ENCODE measurements at regions not wholly inside any gene's neighbourhood (a gene's known extent, or its start where the extent isn't known, plus 50 kb on each side); places are given as distances from the start of the nearest gene placed in this dataset.

DNA sequence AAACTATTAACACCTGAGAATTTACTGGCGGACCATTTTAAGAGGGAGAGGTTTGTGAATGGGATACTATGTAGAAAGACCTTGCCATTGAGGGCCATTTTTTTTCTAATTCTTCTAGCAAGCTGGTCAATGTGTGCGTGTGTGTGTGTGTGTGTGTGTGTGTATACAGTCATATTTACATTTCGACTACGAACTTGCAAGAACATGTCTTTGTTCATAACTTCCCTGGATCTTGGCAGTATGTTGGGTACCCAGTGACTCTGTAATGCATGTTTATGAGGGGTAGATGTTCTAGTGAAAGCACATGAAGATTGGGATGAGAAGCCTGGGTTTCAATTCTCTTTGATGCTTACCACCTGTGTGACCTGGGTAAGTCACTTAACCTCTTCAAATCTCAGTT lies 133.6 kb downstream of the UBE2E3 start:
- H3K9me3 Mint-ChIP-seq (ENCODE audit: unreplicated experiment), result no peaks in the 10 kb centered on the region
- H3K27me3 Mint-ChIP-seq (ENCODE audit: unreplicated experiment), result no peaks in the 10 kb centered on the region
- H3K27ac Mint-ChIP-seq (ENCODE audit: unreplicated experiment), result no peak overlapping the region
- TF ChIP-seq, protein P1, sequence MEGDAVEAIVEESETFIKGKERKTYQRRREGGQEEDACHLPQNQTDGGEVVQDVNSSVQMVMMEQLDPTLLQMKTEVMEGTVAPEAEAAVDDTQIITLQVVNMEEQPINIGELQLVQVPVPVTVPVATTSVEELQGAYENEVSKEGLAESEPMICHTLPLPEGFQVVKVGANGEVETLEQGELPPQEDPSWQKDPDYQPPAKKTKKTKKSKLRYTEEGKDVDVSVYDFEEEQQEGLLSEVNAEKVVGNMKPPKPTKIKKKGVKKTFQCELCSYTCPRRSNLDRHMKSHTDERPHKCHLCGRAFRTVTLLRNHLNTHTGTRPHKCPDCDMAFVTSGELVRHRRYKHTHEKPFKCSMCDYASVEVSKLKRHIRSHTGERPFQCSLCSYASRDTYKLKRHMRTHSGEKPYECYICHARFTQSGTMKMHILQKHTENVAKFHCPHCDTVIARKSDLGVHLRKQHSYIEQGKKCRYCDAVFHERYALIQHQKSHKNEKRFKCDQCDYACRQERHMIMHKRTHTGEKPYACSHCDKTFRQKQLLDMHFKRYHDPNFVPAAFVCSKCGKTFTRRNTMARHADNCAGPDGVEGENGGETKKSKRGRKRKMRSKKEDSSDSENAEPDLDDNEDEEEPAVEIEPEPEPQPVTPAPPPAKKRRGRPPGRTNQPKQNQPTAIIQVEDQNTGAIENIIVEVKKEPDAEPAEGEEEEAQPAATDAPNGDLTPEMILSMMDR (IDR thresholded peaks at IDR 0.05; ENCODE audit: unreplicated experiment), result no peak
- H3K4me1 Mint-ChIP-seq (ENCODE audit: unreplicated experiment), result no peaks in the 10 kb centered on the region
- no peak for DNase-seq (ENCODE audit: low spot score)
- no peak overlapping the region for H3K4me3 Mint-ChIP-seq (ENCODE audit: unreplicated experiment)
- no peaks in the 10 kb centered on the region for H3K36me3 Mint-ChIP-seq (ENCODE audit: low read depth, unreplicated experiment)

DNA sequence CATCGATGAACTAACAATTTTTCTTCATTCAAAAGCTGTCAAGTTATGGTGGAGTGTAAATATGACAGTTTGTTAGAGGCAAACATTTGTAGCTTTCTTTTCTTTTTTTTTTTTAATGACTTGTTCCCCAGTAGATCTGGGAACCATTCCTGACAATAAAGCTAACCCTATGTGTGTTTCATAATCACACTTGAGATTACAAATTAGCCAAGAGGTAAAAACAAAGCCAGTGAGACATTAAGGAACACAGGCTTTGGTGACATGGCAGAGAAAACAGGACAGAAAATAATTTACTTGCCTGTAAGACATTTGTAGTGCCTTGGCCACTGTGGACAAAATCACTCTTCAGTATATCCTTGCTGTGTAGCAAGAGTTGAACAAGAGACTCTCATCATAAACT lies 135.9 kb downstream of the UBE2E3 start:
- Mint-ChIP-seq H3K4me3 (ENCODE audit: unreplicated experiment) (no peak overlapping the region), H3K27me3 (ENCODE audit: unreplicated experiment) (no peaks in the 10 kb centered on the region), H3K27ac (ENCODE audit: unreplicated experiment) (no peak overlapping the region), H3K36me3 (ENCODE audit: low read depth, unreplicated experiment) (no peaks in the 10 kb centered on the region), H3K4me1 (ENCODE audit: unreplicated experiment) (no peaks in the 10 kb centered on the region), H3K9me3 (ENCODE audit: unreplicated experiment) (no peaks in the 10 kb centered on the region)
- no peak for DNase-seq (ENCODE audit: low spot score)
- TF ChIP-seq, protein P1 (IDR thresholded peaks at IDR 0.05; ENCODE audit: unreplicated experiment), result no peak

DNA sequence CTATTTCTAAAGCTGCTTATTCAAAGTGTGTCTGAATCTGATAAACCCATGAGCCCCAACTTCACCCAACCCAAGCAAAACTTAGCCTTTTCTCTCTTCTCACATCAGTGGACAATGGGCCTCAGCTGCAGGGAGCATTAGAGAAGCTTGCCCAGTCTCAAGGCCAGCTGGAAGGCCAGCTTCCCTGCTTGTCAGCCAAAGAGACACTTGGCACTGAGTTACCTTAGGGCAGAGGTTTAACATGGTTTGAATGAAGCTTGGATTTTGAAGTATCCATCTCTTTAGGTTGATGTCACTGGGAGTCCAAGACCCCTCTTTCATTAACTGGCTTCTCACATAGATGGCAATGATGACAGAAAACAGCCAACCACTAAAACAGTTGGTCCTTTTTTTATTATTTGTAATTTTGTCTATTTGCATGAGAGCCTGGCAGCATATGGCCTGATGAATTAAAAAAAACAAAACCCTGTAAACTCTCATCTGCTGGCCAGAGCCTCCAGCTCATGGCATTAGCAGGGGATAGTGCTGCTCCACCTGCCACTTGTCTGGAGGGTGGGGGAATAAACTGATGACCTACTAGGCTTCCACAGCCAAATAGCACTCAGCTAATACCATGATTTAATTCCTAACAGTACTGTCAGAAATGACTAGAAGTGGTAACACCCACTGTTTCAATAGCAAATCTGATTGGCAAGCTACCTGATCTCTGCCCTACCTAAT lies 137.0 kb downstream of the UBE2E3 start:
- H3K27me3 Mint-ChIP-seq (ENCODE audit: unreplicated experiment), result no peaks in the 10 kb centered on the region
- H3K36me3 Mint-ChIP-seq (ENCODE audit: low read depth, unreplicated experiment), result no peaks in the 10 kb centered on the region
- H3K4me1 Mint-ChIP-seq (ENCODE audit: unreplicated experiment), result no peaks in the 10 kb centered on the region
- no peaks in the 10 kb centered on the region for H3K9me3 Mint-ChIP-seq (ENCODE audit: unreplicated experiment)
- H3K4me3 Mint-ChIP-seq (ENCODE audit: unreplicated experiment), result no peak overlapping the region
- H3K27ac Mint-ChIP-seq (ENCODE audit: unreplicated experiment), result no peak overlapping the region
- DNase-seq (ENCODE audit: low spot score), result no peak
- TF ChIP-seq, protein P1 (IDR thresholded peaks at IDR 0.05; ENCODE audit: unreplicated experiment), result no peak

DNA sequence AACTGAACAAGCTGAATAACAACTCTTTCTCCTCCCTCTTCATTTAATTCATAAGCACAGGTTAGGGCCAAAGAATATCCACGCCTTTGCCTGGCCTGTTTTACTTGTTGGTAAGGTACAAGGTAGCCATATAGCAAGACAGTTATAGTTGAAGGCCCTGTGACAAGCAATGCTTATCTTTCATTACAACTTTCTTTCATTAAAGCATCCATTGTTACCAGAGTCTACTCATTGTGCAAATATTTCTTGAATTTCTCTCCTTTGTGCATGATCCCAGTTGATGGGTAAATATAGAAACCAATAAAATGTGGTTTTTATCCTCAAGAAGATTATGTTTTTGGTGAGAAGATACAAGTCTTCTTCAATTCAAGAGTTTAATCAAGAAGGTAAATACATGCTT lies 140.2 kb downstream of the UBE2E3 start:
- Mint-ChIP-seq H3K4me1 (ENCODE audit: unreplicated experiment) (peaks cover 3% of the 10 kb centered on the region), H3K27ac (ENCODE audit: unreplicated experiment) (no peak overlapping the region), H3K27me3 (ENCODE audit: unreplicated experiment) (no peaks in the 10 kb centered on the region), H3K36me3 (ENCODE audit: low read depth, unreplicated experiment) (no peaks in the 10 kb centered on the region), H3K9me3 (ENCODE audit: unreplicated experiment) (no peaks in the 10 kb centered on the region), H3K4me3 (ENCODE audit: unreplicated experiment) (no peak overlapping the region)
- no peak for DNase-seq (ENCODE audit: low spot score)
- TF ChIP-seq, protein P1 (IDR thresholded peaks at IDR 0.05; ENCODE audit: unreplicated experiment), result no peak

DNA sequence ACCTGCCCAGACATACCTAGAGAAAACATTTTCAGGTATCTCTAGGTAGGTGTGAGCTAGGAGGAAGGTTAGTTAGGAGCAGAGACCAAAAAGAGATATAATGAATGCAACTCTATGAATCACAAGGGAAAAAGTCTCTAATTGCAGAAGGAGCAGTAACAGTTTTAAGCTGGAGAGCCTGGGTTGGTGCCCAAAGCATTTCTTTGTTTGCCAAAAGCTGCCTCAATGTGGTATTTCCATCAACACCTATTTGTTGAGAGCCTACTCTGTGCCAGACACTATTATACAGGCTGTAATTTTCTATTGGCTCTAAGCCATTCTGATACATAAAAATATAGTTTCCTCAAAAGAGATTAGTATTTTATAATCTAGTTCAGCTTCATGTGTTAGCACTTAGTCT lies 141.6 kb downstream of the UBE2E3 start:
- Mint-ChIP-seq H3K27me3 (ENCODE audit: unreplicated experiment) (no peaks in the 10 kb centered on the region), H3K27ac (ENCODE audit: unreplicated experiment) (no peak overlapping the region), H3K4me3 (ENCODE audit: unreplicated experiment) (no peak overlapping the region), H3K4me1 (ENCODE audit: unreplicated experiment) (peaks cover 3% of the 10 kb centered on the region), H3K9me3 (ENCODE audit: unreplicated experiment) (no peaks in the 10 kb centered on the region), H3K36me3 (ENCODE audit: low read depth, unreplicated experiment) (no peaks in the 10 kb centered on the region)
- TF ChIP-seq, protein P1 (IDR thresholded peaks at IDR 0.05; ENCODE audit: unreplicated experiment), result no peak
- no peak for DNase-seq (ENCODE audit: low spot score)
